Adrenal gland (tissue), 9 donors: ENCODE measurements at regions not wholly inside any gene's neighbourhood (a gene's known extent, or its start where the extent isn't known, plus 50 kb on each side); places are given as distances from the start of the nearest gene placed in this dataset.
A peak's percentile ranks its signal among the peaks of the same experiment; 100 is the strongest.
"Not testable (repeated sequence)": the region's sequence is repeated elsewhere in the genome, so short reads cannot be mapped to it uniquely, and the experiment has no call there.

ENCODE experiments used
- DNase-seq, 7 donors: peaks; one replicate each; pipeline ENCODE4 v3.0.0-alpha.2; 2019 to 2020
- H3K27ac ChIP-seq, 5 donors: fragments of 200-600 bp; sonication (generic) in 4 of 5; 1 replicate in 3 of 5; 2 replicates in 2 of 5; pipeline versions ENCODE4 v1.5.1 to v1.8.0; 2016 to 2020; ENCODE audit warnings: mild to moderate bottlenecking in 1 of 5
- H3K27me3 ChIP-seq: fragments of 200-600 bp; 2 replicates; pipeline ENCODE4 v1.8.0; 2021
- H3K36me3 ChIP-seq, 2 donors: fragments of 200-600 bp; replicated peaks in 1 of 2; 1 replicate in 1 of 2; 2 replicates in 1 of 2; pipeline versions ENCODE4 v1.5.1 to v1.8.0; 2018 to 2022
- H3K4me1 ChIP-seq, 2 donors: fragments of 200-600 bp; replicated peaks in 1 of 2; 1 replicate in 1 of 2; 2 replicates in 1 of 2; pipeline versions ENCODE4 v1.5.1 to v1.8.0; 2018 to 2021
- H3K4me3 ChIP-seq, 4 donors: fragments of 200-600 bp; sonication (generic) in 3 of 4; one replicate each; pipeline ENCODE4 v1.5.1; 2016 to 2018
- H3K9me3 ChIP-seq, 3 donors: fragments of 200-600 bp; sonication (generic) in 1 of 3; replicated peaks in 1 of 3; 1 replicate in 2 of 3; 2 replicates in 1 of 3; pipeline versions ENCODE4 v1.5.1 to v1.8.0; 2016 to 2021
- CTCF ChIP-seq, 6 experiments: fragments of 450-650 bp in 4 of 6; fragments of 200-600 bp in 2 of 6; sonication (generic) in 1 of 6; IDR thresholded peaks; 1 replicate in 5 of 6; 2 replicates in 1 of 6; pipeline versions ENCODE4 v1.5.1 to v1.8.0; 2016 to 2021; ENCODE audit warnings: antibody characterized with exemption in 6 of 6, mild to moderate bottlenecking in 2 of 6, moderate library complexity in 1 of 6
- POLR2A ChIP-seq, 2 donors: fragments of 450-650 bp; IDR thresholded peaks; one replicate each; pipeline ENCODE4 v1.6.1; 2017; ENCODE audit warnings: antibody characterized with exemption in 2 of 2, mild to moderate bottlenecking in 2 of 2, moderate library complexity in 1 of 2
- WGBS, 4 donors: extraction: QIAGEN DNeasy Blood & Tissue Kit in 2 of 4; methylation state at CpG; one replicate each; pipeline versions ENCODE4 v1.1.5 to v1.1.7; 2013 to 2017; 5-methylcytosine and 5-hydroxymethylcytosine counted together
- intact Hi-C, 2 donors: fragments of 100-400 bp; cut with DNase I; formaldehyde crosslinking; loops; one replicate each; pipeline versions ENCODE4 v1.14.1 to v1.15.0; 2022 to 2023
- donor health status: healthy with polysubstance abuse.
- donor health status: Bipolar disorder and iron deficiency.
- donor health status: DM: yes; HTN: yes; CAD: no.
- donor health status: DM: no; HTN: no; CAD: no.
- donor health status: DM: no; HTN: no; CAD: no.

- H3K9me3 ChIP-seq, H3K36me3 ChIP-seq, H3K4me1 ChIP-seq, DNase-seq, H3K4me3 ChIP-seq, H3K27ac ChIP-seq, H3K27me3 ChIP-seq: not testable (repeated sequence)
- 80 to 85% (median 82%) methylated on average over 2 to 20 of the region's 21 CpGs for WGBS, 4 donors
- intact Hi-C loops: loop anchor here (5.0 to 10.0 kb wide), 3 partner anchors 144 to 264 kb away; no protein-coding TSS in a partner anchor
Observed at GRCh38 chr18:7178568-7178967, 52.3 kb upstream of the LRRC30 start.

- Histone ChIP-seq H3K27ac (no peak overlapping the region), H3K27me3 (peaks cover 4% of the 10 kb centered on the region), H3K36me3 (no peaks in the 10 kb centered on the region), H3K4me3 (no peak overlapping the region), H3K4me1 (no peaks in the 10 kb centered on the region), H3K9me3 (no peaks in the 10 kb centered on the region)
- DNase-seq: peak; percentile 59 to 88 (median 76)
- intact Hi-C loops: loop anchor here (5.0 to 10.0 kb wide), 3 partner anchors 142 to 262 kb away; no protein-coding TSS in a partner anchor
- WGBS, 4 donors: 38 to 50% (median 44%) methylated on average over 4 of the region's 4 CpGs
- TF ChIP-seq CTCF (IDR thresholded peaks at IDR 0.05): peak; percentile 52 to 78 (median 75)
- no peak for TF ChIP-seq POLR2A (IDR thresholded peaks at IDR 0.05)
Observed at GRCh38 chr18:7177116-7177744, 53.7 kb upstream of the LRRC30 start.

GRCh38 chr18:7174344-7175095 is 56.4 kb upstream of the LRRC30 start:
- TF ChIP-seq CTCF (IDR thresholded peaks at IDR 0.05) (peak in 1 of 6 experiments; percentile 9), POLR2A (IDR thresholded peaks at IDR 0.05) (no peak)
- 67 to 79% (median 75%) methylated on average over 11 to 14 of the region's 14 CpGs for WGBS, 4 donors
- intact Hi-C loops: loop anchor here (5.0 to 10.0 kb wide), 3 partner anchors 140 to 260 kb away; no protein-coding TSS in a partner anchor

GRCh38 chr18:7173216-7173615 is 55.6 kb upstream of the LAMA1 start:
- Histone ChIP-seq H3K27me3 (no peaks in the 10 kb centered on the region), H3K4me3 (no peak overlapping the region), H3K27ac (no peak overlapping the region), H3K9me3 (no peaks in the 10 kb centered on the region), H3K4me1 (no peaks in the 10 kb centered on the region), H3K36me3 (no peaks in the 10 kb centered on the region)
- TF ChIP-seq CTCF (IDR thresholded peaks at IDR 0.05) (no peak), POLR2A (IDR thresholded peaks at IDR 0.05) (no peak)
- no peak for DNase-seq
- 91 to 96% (median 91%) methylated on average over 11 to 15 of the region's 15 CpGs for WGBS, 4 donors
- intact Hi-C loops: loop anchor here (10.0 kb wide), 2 partner anchors 138 to 258 kb away; no protein-coding TSS in a partner anchor

More at GRCh38 chr18:7174344-7175095, 56.4 kb upstream of the LRRC30 start:
- no peak overlapping the region for H3K27ac ChIP-seq
- H3K27me3 ChIP-seq: no peaks in the 10 kb centered on the region
- no peaks in the 10 kb centered on the region for H3K4me1 ChIP-seq
- no peaks in the 10 kb centered on the region for H3K9me3 ChIP-seq
- H3K4me3 ChIP-seq: no peak overlapping the region
- no peaks in the 10 kb centered on the region for H3K36me3 ChIP-seq
- peak; percentile 33 to 79 (median 65) for DNase-seq
